GM12878 (cell line): ENCODE measurements at regions not wholly inside any gene's neighbourhood (a gene's known extent, or its start where the extent isn't known, plus 50 kb on each side); places are given as distances from the start of the nearest gene placed in this dataset.
A peak's percentile ranks its signal among the peaks of the same experiment; 100 is the strongest.

Source experiments
- ATAC-seq: fragments of 200-7000 bp; cut with Tn5 transposase; 3 replicates; pipeline ENCODE4 v1.9.1; 2020; ENCODE audit warnings: mild to moderate bottlenecking, moderate library complexity
- BruUV-seq: library from RNA; stranded (reverse); fragments of 400-500 nt; replicated peaks from 2 replicates; lab custom pipeline; 2021; lab: Mats Ljungman, UMichigan
- CTCF ChIA-PET: fragments of 300-600 bp; sonication (Branson Sonifier 250); formaldehyde crosslinking; extraction: SDS; loops from one replicate; lab custom pipeline; 2021; ENCODE audit warnings: inconsistent platforms; lab: Yijun Ruan, JAX
- POLR2A ChIA-PET: fragments of 350-600 bp; formaldehyde crosslinking; extraction: SDS; loops from one replicate; lab custom pipeline; 2021; ENCODE audit warnings: inconsistent platforms; lab: Charles Lee
- RAD21 ChIA-PET: fragments of 300-600 bp; sonication (Branson Sonifier 250); formaldehyde crosslinking; loops from one replicate; lab custom pipeline; 2023; ENCODE audit warnings: antibody characterized with exemption; ENCODE audit not compliant: unreplicated experiment; lab: Charles Lee
- SMC1A ChIA-PET: fragments of 300-600 bp; sonication (Branson Sonifier 250); formaldehyde crosslinking; loops from one replicate; lab custom pipeline; 2023; ENCODE audit not compliant: unreplicated experiment, uncharacterized antibody; lab: Charles Lee
- DNase-seq: peaks from one replicate; pipeline ENCODE4 v3.0.0-alpha.2; 2011; ENCODE audit warnings: low read depth, low spot score
- FAIRE-seq: peaks from 3 replicates; lab custom pipeline; 2011; peaks lifted over from hg19 to GRCh38; lab: Jason Lieb, UNC
- H2AFZ ChIP-seq: 2 replicates; pipeline ENCODE4 v1.6.0; 2011; ENCODE audit warnings: low read depth, low read length, control low read depth; ENCODE audit not compliant: control insufficient read depth
- H3K27ac ChIP-seq: 2 replicates; pipeline ENCODE4 v1.5.1; 2011; ENCODE audit warnings: control low read depth; ENCODE audit not compliant: control insufficient read depth, insufficient read depth
- H3K27me3 ChIP-seq, 2 experiments: replicated peaks in 1 of 2; 2 replicates each; pipeline versions ENCODE4 v1.6.0 to v1.6.1; 2011; ENCODE audit warnings: low read length in 1 of 2; ENCODE audit not compliant: control insufficient read depth in 2 of 2, insufficient read depth in 2 of 2
- H3K36me3 ChIP-seq, 2 experiments: 2 replicates each; pipeline ENCODE4 v1.5.1; 2011; ENCODE audit warnings: low read length in 1 of 2; ENCODE audit not compliant: control insufficient read depth in 2 of 2, insufficient read depth in 2 of 2
- H3K4me1 ChIP-seq: 2 replicates; pipeline ENCODE4 v1.6.1; 2011; ENCODE audit warnings: mild to moderate bottlenecking, low read length, moderate library complexity, mixed read lengths; ENCODE audit not compliant: control insufficient read depth, insufficient read depth
- H3K4me2 ChIP-seq: 2 replicates; pipeline ENCODE4 v1.6.0; 2011; ENCODE audit warnings: control low read depth; ENCODE audit not compliant: control insufficient read depth, insufficient read depth
- H3K4me3 ChIP-seq: fragments of 200-600 bp; sonication (generic); 2 replicates; pipeline ENCODE4 v1.5.1; 2016
- H3K79me2 ChIP-seq: 2 replicates; pipeline ENCODE4 v1.6.0; 2011; ENCODE audit warnings: low read length; ENCODE audit not compliant: control insufficient read depth, insufficient read depth
- H3K9ac ChIP-seq: 2 replicates; pipeline ENCODE4 v1.8.0; 2011; ENCODE audit warnings: low read length, control low read depth, mixed read lengths; ENCODE audit not compliant: control insufficient read depth, insufficient read depth
- H3K9me3 ChIP-seq: replicated peaks from 3 replicates; pipeline ENCODE4 v1.5.1; 2011; ENCODE audit warnings: mild to moderate bottlenecking, low read length; ENCODE audit not compliant: control insufficient read depth, insufficient read depth
- H4K20me1 ChIP-seq: 2 replicates; pipeline ENCODE4 v1.6.0; 2011; ENCODE audit not compliant: control insufficient read depth, insufficient read depth
- ATF7 ChIP-seq: fragments of 450-650 bp; IDR thresholded peaks from 2 replicates; pipeline ENCODE4 v1.6.1; 2016; ENCODE audit warnings: low read depth, mild to moderate bottlenecking
- CEBPB ChIP-seq, 2 experiments: fragments of 150-350 bp in 1 of 2; IDR thresholded peaks; 2 replicates each; pipeline ENCODE4 v1.6.1; 2012 to 2014; ENCODE audit warnings: low read depth in 2 of 2, low read length in 2 of 2, borderline replicate concordance in 1 of 2, inconsistent platforms in 1 of 2
- CREB1 ChIP-seq: IDR thresholded peaks from 2 replicates; pipeline ENCODE4 v1.6.1; 2012; ENCODE audit warnings: low read depth, mild to moderate bottlenecking, inconsistent platforms
- DPF2 ChIP-seq: fragments of 450-650 bp; IDR thresholded peaks from 2 replicates; pipeline ENCODE4 v1.6.1; 2017; ENCODE audit warnings: mild to moderate bottlenecking
- EZH2 ChIP-seq: IDR thresholded peaks from 2 replicates; pipeline ENCODE4 v1.6.1; 2012; ENCODE audit warnings: low read depth, mild to moderate bottlenecking, control low read depth, inconsistent platforms, low read length, borderline replicate concordance; ENCODE audit not compliant: control insufficient read depth
- JUNB ChIP-seq: IDR thresholded peaks from 2 replicates; pipeline ENCODE4 v1.6.1; 2016; ENCODE audit warnings: antibody characterized with exemption, mild to moderate bottlenecking
- MYC ChIP-seq: IDR thresholded peaks from 2 replicates; pipeline ENCODE4 v1.6.1; 2011; ENCODE audit warnings: mild to moderate bottlenecking, low read length, moderate library complexity, inconsistent platforms; ENCODE audit not compliant: insufficient read depth, insufficient replicate concordance, insufficient read length, severe bottlenecking
- NFXL1 ChIP-seq: fragments of 450-650 bp; IDR thresholded peaks from 2 replicates; pipeline ENCODE4 v1.6.1; 2017; ENCODE audit warnings: antibody characterized with exemption, mild to moderate bottlenecking, borderline replicate concordance
- NRF1 ChIP-seq: conservative IDR thresholded peaks from 2 replicates; pipeline ENCODE4 v1.6.1; 2011; ENCODE audit warnings: mild to moderate bottlenecking, low read depth, low read length, improper control_type of control experiment
- PML ChIP-seq: IDR thresholded peaks from 2 replicates; pipeline ENCODE4 v1.6.1; 2012; ENCODE audit warnings: low read length, inconsistent platforms
- RB1 ChIP-seq: fragments of 450-650 bp; formaldehyde crosslinking; IDR thresholded peaks from 2 replicates; pipeline ENCODE4 v1.6.1; 2017; ENCODE audit warnings: mild to moderate bottlenecking, borderline replicate concordance
- SIX5 ChIP-seq: IDR thresholded peaks from 2 replicates; pipeline ENCODE4 v1.6.1; 2011; ENCODE audit warnings: mild to moderate bottlenecking, low read depth, low read length, moderate library complexity; ENCODE audit not compliant: severe bottlenecking
- YY1 ChIP-seq: IDR thresholded peaks from 2 replicates; pipeline ENCODE4 v1.6.1; 2011; ENCODE audit warnings: low read depth, mild to moderate bottlenecking, low read length
- WGBS: methylation state at CpG from one replicate; pipeline ENCODE4 v1.1.6; 2016; ENCODE audit warnings: low lambda C conversion rate; ENCODE audit not compliant: insufficient replicate concordance, insufficient coverage; ENCODE audit errors: missing lambda C conversion rate; 5-methylcytosine and 5-hydroxymethylcytosine counted together
- in situ Hi-C: fragments of 300-500 bp; cut with MboI; formaldehyde crosslinking; loops from 9 replicates; pipeline ENCODE4 v1.14.3; 2018; ENCODE audit warnings: mixed read lengths
- intact Hi-C: fragments of 100-400 bp; cut with micrococcal nuclease; formaldehyde crosslinking; loops from one replicate; pipeline ENCODE4 v1.14.2; 2022; ENCODE audit not compliant: unreplicated experiment
- TF ChIP-seq, protein P1 (sequence below): IDR thresholded peaks from 2 replicates; pipeline ENCODE4 v1.6.1; 2011; ENCODE audit warnings: low read depth, low read length, improper control_type of control experiment, borderline replicate concordance

DNA sequence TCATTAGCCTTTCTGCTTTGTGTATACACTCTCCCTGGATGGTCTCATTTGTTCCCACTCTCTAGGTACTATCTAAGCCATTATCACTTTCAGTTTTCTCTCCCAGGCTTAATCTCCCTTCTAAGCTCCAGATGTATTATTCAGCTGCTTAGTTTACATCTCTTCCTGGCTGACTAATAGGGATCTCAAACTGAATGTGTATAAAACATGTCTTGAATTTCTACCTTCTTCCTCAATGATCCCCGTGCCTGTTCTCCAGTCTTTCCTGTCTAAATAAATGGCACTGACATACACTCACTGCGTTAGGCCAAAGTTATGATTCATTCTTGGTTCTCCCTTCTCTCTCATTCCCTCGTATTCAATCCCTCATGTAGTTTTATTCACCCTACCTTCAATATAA, 127.3 kb downstream of the NR2F2 start:
- BruUV-seq, result no TSS peak
- ATAC-seq (peak; percentile 36; the same call in 1 of the 3 replicates), DNase-seq (no peak), FAIRE-seq (no peak)
- no peak overlapping the region for H3K9ac ChIP-seq
- ChIA-PET CTCF (no interaction called here), RAD21 (no interaction called here), SMC1A (interaction anchor here (0.7 to 0.9 kb wide), 3 partner anchors 33 to 420 kb away, joined by 3 to 4 read pairs (median 3); no protein-coding TSS in a partner anchor), POLR2A (no interaction called here)
- no peaks in the 10 kb centered on the region for H3K9me3 ChIP-seq
- H3K27ac ChIP-seq, result no peak overlapping the region
- intact Hi-C loops, result no loop called here
- WGBS, result 16% methylated on average over 3 of the region's 3 CpGs
- no peaks in the 10 kb centered on the region for H3K4me1 ChIP-seq
- H3K36me3 ChIP-seq, result no peaks in the 10 kb centered on the region
- no peak for TF ChIP-seq YY1
- TF ChIP-seq ATF7, result no peak
- TF ChIP-seq NFXL1, result no peak
- no peak for TF ChIP-seq CREB1
- TF ChIP-seq JUNB, result no peak
- TF ChIP-seq EZH2, result no peak
- TF ChIP-seq SIX5, result no peak
- TF ChIP-seq CEBPB (IDR thresholded peaks at IDR 0.05; ENCODE audit: borderline replicate concordance in 1 of 2, low read depth in 2 of 2, low read length in 2 of 2), result no peak
- TF ChIP-seq PML, result no peak
- TF ChIP-seq DPF2, result no peak
- TF ChIP-seq, protein P1, sequence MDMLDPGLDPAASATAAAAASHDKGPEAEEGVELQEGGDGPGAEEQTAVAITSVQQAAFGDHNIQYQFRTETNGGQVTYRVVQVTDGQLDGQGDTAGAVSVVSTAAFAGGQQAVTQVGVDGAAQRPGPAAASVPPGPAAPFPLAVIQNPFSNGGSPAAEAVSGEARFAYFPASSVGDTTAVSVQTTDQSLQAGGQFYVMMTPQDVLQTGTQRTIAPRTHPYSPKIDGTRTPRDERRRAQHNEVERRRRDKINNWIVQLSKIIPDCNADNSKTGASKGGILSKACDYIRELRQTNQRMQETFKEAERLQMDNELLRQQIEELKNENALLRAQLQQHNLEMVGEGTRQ, result no peak
- no peak for TF ChIP-seq NRF1
- TF ChIP-seq MYC, result no peak
- TF ChIP-seq RB1, result no peak
- in situ Hi-C loops, result no loop called here
- H3K4me2 ChIP-seq, result no peak overlapping the region
- no peak overlapping the region for H3K4me3 ChIP-seq
- no peaks in the 10 kb centered on the region for H4K20me1 ChIP-seq
- no peaks in the 10 kb centered on the region for H3K27me3 ChIP-seq
- no peak overlapping the region for H2AFZ ChIP-seq
- H3K79me2 ChIP-seq, result no peaks in the 10 kb centered on the region
